G401.6 (cell line): ENCODE measurements at regions not wholly inside any gene's neighbourhood (a gene's known extent, or its start where the extent isn't known, plus 50 kb on each side); places are given as distances from the start of the nearest gene placed in this dataset.

Experiments
- FAIRE-seq: peaks from 2 replicates; lab custom pipeline; 2012; peaks lifted over from hg19 to GRCh38; lab: Jason Lieb, UNC

DNA sequence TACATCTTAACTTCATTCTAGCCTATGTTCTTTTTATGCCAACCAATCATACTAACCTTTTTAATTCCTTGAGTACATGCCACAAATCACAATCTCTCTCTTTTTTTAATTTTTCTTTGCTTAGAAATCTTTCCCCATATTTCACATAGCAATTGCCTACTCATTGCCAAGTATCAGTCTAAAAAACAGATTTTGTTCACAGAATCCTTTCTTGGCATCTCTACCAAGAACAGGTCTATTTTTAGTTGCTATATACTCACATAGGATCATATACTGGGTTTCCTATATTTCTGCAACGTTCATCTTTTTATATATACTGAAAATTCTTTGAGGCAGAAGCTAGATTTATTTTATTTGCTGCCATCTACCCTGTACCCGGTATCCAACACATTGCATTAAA, 292.1 kb downstream of the GASK1B start:
- FAIRE-seq: no peak

DNA sequence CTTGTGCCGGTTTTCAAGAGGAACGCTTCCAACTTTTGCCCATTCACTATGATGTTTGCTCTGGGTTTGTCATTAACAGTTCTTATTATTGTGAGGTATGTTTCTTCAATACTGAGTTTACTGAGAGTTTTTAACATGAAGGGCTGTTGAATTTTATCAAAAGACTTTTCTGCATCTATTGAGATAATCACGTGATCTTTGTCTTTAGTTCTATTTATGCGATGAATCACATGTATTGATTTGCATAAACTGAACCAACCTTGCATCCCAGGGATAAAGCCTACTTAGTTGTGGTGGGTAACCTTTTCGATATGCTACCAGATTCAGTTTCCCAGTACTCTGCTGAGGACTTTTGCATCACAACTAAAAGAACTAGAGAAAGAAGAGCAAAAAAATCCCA, 318.0 kb downstream of the GASK1B start:
- FAIRE-seq: no peak

DNA sequence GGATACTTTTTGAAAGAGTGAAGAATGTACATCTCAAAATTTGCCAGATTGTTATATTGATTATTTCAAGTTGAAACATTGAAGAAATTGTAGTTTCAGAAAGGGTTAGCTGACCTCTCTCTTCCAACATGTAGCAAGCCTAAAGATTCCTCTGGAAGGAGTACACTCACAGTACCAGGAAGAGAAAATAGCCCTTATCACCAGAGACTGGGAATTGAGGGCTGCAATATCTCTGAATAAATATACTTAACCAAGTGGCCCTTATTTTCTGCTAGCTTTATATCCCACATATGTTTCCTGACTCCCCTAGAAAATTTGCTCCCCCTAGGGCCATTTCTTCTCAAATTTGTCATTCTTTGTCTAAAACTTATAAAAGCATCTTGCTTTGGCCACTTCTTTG, 332.2 kb downstream of the GASK1B start:
- FAIRE-seq: no peak

DNA sequence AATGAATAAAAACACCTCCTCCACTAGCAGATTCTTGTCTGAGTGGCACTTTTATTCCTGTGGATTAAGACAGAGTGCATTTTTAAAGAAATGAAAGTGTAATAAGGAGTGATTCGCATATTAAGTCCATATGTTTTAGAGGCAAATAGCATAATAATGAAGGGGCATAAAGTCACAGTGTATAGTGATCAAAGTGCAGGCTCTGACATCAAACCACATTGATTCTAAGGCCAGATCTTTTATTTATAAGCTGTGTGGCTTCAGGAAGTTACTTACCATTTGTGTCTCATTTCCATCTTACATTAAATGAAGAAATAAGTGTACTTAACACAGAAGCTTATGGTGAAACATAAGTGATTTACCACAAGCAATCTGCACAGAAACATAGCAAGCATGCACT, 332.8 kb downstream of the GASK1B start:
- FAIRE-seq: no peak

DNA sequence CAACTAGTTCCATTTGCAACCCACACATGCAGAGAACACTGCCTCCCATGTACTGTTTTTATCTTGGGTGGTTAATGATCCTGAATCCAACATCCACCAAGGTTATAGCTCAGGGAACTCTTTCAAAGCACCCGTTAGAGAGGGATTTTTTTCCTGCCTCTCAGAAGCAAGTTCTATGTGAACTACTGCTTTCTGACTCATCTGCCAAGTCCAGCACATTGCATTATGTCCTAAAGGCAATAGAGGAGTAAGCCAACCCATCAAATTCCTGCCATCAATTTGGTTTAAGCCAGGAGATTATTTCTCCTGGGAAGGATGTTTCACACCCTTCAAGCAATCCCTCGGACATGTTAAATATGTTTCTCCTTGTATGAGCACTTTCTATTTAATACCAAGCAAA, 334.5 kb downstream of the GASK1B start:
- no peak for FAIRE-seq

DNA sequence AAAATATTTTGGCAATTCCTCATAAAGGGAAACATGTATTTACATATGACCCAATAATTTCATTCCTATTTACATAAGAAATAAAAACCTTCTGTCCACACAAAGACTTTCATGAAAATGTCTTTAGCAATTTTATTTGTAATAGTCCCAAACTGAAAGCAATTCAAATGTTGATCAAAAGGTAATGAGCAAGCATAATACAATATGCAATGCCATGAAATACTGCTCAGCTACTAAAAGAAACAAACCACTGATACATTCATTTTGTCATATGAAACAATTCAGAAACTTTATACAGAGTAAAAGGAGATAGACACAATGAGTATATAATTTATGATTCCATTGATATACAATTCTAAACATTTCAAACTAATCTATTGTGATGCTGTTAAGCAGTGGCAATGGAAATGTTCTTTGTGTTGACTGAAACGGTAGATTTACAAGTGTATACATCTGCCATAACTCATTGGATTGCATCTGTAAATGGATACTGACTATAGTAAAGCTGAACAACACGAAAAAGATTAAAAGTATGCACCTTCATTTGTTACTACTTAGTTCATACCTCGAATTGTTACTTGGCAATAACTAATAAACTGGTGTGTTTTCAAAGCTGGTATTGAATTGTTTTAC, 335.6 kb downstream of the GASK1B start:
- FAIRE-seq: no peak

DNA sequence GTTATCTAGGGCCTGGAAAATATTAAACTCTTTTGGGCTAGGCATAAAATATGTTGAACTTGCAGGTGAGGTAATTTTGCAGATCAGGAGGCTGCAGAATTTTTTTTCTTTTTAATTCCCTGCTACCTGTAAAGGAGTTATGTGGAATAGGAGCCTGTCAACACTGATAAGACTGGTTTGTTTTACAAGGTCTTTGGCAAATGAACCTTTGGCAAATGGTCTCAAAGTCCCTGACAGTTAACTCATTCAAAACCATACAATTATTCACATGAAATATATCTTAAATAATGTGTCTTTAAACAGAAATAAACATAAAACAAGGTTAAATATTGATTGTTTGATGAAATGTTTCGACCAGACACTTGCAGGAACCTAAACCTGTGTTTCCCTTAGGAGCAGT, 340.2 kb downstream of the GASK1B start:
- FAIRE-seq: no peak

DNA sequence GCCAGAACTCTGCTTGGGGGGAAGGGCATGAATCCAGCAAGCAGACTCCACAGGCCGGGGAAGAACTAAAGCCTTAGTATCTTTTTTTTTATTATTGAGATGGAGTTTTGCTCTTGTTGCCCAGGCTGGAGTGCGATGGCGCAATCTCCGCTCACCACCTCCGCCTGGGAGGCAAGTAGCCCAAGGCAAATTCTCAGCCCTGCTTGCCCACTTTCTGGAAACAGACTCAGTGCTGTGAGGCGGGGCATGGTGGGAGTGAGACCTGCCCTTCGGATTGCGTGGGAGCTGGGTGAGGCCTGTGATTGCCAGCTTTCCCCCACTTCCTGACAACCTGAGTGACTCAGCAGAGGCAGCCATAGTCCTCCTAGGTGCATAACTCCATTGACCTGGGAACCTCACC, 348.8 kb downstream of the GASK1B start:
- no peak for FAIRE-seq

DNA sequence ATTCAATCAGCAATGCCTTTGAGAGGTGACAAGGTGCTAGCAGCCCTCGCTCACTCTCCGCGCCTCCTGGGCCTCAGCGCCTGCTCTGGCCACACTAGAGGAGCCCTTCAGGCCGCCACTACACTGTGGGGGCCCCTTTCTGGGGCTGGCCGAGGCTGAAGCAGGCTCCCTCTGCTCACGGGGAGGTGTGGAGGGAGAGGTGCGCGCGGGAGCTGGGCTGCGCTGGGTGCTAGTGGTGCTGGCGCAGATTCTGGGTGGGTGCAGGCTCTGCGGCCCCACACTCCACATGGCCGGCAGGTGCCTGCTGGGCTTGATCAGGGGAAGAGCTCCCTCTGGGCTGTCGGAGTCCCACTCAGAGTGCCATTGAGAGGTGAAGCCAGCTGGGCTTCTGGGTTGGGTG, 351.0 kb downstream of the GASK1B start:
- no peak for FAIRE-seq

DNA sequence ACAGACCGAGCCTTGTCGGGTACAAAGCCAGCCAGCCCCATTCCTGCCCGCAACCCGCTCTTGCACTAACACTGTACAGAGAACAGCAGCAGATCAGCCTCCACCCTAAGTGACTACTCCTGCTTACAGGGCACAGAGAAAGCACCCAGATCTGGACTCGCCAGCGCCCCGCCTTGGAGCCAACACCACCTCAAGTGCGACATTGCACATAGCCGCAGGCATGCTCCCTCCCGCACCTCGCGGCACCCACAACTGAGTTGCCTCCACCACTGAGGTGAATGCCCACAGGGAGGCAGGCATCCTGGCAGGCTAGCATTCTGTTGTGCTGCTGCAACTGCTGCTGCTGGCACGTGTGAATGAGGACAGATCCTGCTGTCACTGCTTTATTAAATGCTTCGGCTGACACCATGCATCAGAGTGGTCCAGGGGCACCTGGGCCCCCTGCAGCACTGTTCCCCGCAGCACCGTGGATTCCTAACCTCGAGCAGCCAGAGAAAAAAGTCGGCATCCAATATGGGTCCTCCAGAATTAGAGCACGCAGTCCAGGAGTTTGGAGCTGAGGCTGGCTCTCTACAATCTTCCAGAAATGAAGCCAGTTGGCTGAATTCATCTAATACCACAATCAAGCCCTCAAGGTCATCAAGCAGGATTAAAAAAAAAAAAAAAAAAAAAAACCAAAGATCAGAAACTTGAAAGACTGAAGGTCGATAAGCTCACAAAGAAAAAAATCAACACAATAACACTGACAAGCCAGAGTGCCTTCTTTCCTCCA, 352.9 kb downstream of the GASK1B start:
- FAIRE-seq: no peak

DNA sequence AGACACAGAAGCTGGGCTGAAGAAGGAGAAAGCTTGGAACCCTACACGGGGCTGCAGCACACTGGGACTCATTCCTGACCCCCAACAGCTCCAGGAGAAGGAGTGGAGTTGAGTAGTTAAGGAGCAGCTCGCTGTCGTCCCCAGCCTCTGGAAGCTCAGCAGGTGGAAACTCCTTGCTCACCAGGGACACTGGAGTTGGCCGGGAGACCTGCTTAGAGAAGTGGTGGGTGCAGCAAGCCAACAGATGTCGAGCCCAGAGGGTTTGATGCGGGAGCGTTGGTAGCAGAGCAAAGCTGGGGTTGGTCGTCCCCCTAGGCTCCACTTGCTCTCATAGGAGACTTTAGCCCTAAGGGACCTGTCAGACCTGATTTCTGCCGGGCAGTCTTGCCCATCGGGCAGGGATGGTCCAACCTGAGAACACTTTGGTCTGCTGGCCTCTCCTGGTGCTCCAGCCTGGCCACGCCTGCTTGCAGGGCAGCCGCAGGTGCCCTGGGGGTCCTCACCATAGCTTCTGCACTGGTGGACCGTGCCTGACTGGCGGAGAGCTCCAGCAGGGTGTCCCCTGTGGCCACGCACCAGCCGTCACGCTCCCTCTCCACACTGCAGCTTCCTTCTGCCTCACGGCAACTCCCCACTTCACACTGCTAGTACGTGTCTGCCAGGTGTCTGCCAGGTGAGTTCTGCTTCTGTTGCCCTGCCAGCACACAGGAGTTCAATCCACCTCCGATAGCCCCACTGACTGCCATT, 353.7 kb downstream of the GASK1B start:
- no peak for FAIRE-seq

DNA sequence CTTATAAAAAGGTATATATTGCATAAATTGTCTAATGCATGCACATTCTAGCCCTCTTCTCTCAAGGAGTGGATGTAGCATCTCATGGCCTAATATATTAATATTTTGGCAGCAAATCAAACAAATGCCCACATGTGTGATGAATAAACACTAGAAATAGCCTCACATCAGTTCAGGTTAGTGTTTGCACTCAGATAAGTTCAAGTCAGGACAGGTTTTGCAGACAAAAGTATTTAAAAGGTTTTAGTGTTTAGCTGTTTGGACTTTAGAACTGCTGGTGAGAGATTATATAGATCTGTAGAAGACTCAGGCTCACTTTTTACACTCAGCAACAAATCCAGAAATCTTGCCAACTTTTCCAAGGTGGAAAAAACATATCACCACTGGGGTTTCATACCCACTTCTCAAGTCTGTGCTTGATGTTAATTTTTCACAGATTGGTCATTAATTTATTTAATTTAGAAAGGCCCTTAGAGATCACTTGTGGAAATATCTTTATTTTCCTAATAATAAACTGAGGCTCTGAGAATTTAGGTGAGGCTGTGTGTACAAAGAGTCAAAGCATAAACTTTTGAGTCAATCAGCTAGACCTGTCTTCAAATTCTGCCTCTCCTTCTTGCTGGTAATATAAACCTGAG, 362.6 kb downstream of the GASK1B start:
- FAIRE-seq: no peak

DNA sequence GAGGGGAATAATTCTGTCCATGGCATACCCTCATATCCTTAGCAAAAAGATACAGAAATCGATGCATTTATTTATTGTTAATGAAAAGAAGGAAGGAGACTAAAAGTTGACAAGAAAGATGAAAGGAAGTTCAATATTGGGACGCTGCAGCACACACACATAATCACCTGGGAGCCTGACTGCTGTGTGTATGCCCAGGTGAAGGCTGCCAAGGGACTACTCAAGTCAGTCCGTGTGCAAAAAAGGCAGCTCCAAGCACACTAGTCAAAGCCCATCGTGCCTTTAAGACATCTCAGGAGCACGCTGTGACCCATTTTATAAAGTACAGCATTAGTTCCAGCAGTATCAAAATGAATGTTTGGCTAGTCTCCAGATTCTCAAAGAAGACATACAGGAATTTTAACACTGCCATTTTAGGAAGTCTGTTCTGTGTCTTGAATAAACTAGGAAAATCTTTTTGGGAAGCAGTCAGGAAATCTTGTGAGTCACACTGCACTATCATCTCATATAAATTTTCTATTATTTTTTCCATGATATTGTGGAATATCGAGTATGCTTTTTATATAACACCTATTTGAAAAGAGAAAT, 363.9 kb downstream of the GASK1B start:
- FAIRE-seq: no peak

DNA sequence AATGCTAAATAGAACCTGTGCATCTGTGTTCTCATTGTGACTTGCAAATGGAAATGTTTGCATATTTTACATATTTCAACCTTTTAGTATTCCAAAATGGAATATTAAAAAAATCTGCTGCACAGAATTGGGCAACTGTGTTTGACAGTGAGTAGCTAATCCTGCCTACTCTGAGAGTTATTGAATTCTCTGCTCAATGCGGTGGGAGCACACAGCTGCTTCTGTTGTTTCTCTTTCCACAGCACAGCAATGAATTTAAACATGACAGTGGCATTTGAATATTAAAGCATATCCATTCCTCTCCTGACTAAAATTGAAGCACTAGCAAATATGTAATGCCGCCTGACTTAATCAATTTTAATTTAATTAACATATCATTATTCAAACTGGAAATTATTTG, 366.6 kb downstream of the GASK1B start:
- FAIRE-seq: no peak

DNA sequence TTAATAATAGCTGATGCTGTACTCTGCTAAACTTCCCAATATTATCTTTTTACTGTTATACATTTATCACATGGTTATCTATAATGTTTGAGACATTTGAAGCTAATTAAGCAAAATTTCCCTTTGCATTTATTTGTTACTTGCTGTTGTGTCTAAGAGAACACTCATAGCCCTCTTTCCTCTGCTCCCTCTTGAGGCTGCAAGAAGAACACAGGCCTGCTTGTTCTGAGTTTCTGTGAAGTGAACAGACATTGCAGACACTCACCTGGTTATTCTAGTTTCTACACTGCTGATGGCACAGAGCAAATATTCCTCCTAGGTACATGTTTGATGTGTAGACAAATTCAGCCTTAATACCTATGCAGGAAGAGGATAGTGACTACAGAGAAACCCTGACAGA, 367.8 kb downstream of the GASK1B start:
- FAIRE-seq: no peak

DNA sequence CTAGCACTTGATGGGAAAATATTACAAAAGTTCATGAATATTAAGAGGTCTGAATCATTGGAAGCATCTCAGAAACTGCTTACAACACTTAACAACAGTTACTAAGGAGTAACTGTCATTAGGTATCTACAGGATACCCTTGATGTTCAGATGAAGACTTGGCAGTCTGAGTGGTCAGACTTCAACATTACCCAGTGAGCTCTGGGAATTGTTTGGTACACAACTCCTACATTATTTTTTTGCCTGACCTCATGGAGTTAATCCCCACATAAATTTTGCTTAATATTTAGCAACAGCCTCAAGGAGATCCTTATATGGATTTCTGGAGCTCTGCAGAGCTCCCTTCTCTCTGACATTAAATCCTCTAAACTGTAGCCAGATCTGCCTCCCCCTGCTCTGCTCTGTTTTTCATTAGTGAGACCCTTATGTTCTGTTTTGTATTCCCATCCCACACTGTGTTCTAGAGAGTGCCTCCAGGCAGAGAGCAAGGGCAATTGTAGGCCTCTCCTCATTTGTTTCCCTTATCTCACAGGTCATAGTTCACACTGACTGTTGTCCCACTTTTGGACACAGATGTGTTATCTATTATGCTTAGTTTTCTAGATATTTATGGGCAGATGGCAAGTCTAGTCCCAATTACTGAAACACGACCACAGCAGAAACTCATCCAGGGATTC, 368.8 kb downstream of the GASK1B start:
- FAIRE-seq: no peak

DNA sequence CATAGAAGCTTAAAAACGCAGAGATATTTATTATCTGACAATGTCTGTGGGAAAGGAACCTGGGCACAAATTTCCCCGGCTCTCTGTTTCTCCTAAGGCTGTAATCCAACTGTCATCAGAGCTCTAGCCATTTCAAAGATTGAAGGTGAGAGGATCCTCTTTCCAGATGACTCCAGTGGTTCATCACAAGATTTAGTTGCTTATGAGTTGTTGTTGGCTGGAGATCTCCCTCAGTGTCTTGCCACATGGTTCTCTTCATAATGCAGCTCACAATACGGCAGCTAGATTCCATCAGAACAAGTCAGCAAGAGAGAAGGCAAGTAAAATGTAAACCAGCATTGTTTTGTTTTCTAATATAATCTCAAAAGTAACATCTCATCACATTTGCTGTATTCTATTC, 369.4 kb downstream of the GASK1B start:
- no peak for FAIRE-seq

DNA sequence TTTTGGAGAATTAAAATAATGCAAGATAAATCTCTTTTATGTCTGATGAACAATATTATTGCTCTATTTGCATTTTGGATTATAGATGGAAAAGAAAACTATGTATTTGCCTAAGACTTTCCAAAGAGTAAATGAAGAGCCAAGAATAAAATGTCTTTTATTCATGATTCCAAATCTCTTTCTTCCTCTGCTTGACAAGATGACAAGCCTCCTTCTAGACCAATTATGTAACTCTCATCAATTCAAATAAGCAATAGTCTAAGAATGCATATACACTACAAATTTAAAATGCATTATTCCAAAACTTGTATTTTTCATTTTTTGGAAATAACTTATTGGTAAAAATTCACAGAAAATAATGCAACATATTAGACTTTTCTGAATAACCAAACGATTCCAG, 377.3 kb downstream of the GASK1B start:
- FAIRE-seq: no peak

DNA sequence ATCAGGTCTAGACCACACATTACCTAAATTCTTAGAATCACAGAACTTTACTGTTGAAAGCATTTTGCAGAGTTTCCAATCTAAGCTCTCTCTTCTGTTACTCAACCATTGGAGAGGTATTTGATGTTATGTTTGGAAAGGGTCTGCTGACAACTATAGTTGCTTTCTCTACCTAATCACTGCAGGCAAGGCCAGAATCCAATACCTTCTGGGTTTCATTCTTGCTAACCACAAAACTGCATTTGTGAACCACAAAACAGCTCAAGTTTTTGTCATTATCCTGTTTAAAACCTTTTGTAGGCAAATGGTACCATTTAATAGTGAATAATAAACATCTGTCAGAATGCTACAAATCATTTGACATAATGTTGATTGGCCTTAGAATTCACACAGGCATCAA, 380.1 kb downstream of the GASK1B start:
- FAIRE-seq: no peak

DNA sequence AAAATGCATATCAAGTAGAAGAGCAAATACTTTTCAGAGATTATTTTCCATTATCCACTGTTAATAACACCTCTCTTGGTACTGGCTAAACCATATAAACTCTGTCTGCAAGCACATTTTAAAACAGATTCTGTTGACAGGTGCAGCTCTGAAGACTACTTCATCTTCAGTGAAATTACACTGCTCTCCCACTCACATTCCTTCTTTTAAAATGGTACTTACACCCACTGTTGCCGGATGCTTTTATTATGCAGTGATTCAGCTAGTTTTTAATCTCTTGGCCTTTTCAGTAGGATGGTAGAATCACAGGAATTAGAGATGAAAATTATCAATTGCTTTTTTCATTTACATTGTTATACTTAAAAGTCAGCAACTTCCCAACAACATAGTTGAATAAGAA, 381.6 kb downstream of the GASK1B start:
- no peak for FAIRE-seq

DNA sequence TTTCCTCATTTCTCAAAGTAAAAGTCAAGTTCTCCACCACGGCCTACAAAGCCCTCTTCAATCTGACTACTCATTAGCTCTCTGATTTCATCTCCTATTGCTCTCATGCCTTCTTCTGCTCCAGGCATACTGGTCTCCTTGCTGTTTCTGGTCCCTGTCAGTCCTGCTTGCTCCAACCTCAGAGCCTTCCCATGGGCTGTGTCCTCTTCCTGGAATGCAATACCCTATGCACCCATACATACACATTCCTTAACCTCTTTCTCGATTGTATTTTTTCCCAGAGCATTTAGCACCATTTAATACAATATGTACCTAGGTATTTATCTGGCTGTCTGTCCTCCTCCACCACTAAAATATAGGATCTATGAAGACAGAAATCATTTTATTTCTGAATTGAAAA, 385.2 kb downstream of the GASK1B start:
- FAIRE-seq: no peak

DNA sequence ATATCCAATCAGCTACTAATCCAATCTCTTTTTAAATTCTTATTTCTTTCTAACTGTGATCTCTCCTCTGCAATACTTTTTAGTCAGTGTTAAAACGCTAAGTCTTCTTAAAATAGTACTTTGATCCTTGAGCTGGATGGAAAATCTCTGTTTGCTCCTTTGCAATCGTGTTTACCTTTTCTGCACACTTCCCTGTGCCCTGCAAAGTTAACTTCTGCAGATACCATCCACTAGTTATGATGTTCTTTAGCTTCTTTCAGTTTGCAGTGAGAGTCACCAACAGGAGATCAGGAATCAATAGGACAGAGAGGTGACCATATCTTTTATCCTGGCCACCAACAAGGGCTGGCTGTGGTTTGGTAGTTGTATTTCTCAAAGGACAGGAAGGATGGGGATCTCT, 391.5 kb downstream of the GASK1B start:
- FAIRE-seq: no peak
